ENCODE measurements at regions not wholly inside any gene's neighbourhood (a gene's known extent, or its start where the extent isn't known, plus 50 kb on each side); places are given as distances from the start of the nearest gene placed in this dataset.

- TF ChIP-seq CTCF (IDR thresholded peaks at IDR 0.05; ENCODE audit: low read depth, low read length) = no peak
- no peak for DNase-seq (ENCODE audit: extremely low read depth, low read depth)
Observed at GRCh38 chr13:90954605-90955195, 392.8 kb upstream of the MIR17HG start.

- TF ChIP-seq CTCF (IDR thresholded peaks at IDR 0.05; ENCODE audit: low read depth, low read length) = no peak
- no peak for DNase-seq (ENCODE audit: extremely low read depth, low read depth)
Observed at GRCh38 chr13:90956031-90956430, 391.5 kb upstream of the MIR17HG start.

GRCh38 chr13:90958866-90959265, 388.6 kb upstream of the MIR17HG start:
- DNase-seq (ENCODE audit: extremely low read depth, low read depth) = no peak
- TF ChIP-seq CTCF (IDR thresholded peaks at IDR 0.05; ENCODE audit: low read depth, low read length) = no peak

GRCh38 chr13:90968166-90968904, 379.2 kb upstream of the MIR17HG start:
- DNase-seq (ENCODE audit: extremely low read depth, low read depth) = no peak
- TF ChIP-seq CTCF (IDR thresholded peaks at IDR 0.05; ENCODE audit: low read depth, low read length) = no peak; the same call in 1 of the 2 replicates

- no peak for TF ChIP-seq CTCF (IDR thresholded peaks at IDR 0.05; ENCODE audit: low read depth, low read length)
- no peak for DNase-seq (ENCODE audit: extremely low read depth, low read depth)
Observed at GRCh38 chr13:90974249-90974975, 373.1 kb upstream of the MIR17HG start.

GRCh38 chr13:90979059-90979458, 368.4 kb upstream of the MIR17HG start:
- DNase-seq (ENCODE audit: extremely low read depth, low read depth) = no peak

More at GRCh38 chr13:90979059-90979458, 368.4 kb upstream of the MIR17HG start:
- no peak for TF ChIP-seq CTCF (IDR thresholded peaks at IDR 0.05; ENCODE audit: low read depth, low read length)

All from AG09319 (cell line).